ENCODE measurements at regions not wholly inside any gene's neighbourhood (a gene's known extent, or its start where the extent isn't known, plus 50 kb on each side); places are given as distances from the start of the nearest gene placed in this dataset.
"Not testable (repeated sequence)": the region's sequence is repeated elsewhere in the genome, so short reads cannot be mapped to it uniquely, and the experiment has no call there.

DNA sequence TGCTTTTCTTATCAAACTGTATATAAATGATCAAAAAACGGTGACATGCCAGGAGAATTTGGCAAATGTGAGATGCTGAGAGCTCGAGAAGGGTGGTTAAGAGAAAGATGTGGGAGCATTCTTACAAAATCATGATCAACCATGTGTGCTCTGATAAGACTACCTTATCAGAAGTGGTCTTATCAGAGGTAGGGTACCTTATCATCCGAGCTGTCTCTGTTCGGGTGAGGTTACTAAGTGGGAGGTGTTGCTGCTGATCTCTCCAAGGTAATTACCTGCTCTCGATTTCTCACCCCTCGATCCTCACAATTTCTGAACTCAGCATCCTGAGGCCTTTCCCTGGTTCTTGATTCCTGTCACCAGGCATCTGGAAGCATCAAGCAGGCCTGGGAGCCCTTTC lies 813.0 kb upstream of the ID2 start:
- no peak overlapping the region for H3K4me3 ChIP-seq (ENCODE audit: low read depth, low read length)

DNA sequence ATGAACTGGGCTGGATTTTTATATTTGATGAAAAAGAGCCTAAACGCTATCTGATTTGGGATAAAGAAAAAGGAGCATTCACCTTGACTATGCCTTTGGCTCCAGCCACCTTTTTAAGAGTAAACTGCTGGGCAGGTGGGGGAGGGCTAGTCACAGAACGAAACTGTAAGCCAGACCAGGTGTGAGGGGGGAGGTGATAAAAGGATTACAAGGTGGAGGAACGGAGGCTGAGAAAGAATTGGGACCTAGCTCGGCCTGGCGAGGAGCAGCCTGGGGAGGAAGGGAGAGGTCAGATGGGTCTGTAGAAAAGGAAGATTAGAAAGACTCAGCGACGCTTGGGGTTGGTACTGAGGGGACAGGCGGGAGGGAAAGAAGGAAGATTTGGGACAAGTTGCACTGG lies 805.4 kb upstream of the ID2 start:
- DNase-seq (ENCODE audit: low read depth); H3K4me3 ChIP-seq (ENCODE audit: low read depth, low read length): not testable (repeated sequence)

More for the DNA sequence above, 813.0 kb upstream of the ID2 start:
- TF ChIP-seq, protein P1, sequence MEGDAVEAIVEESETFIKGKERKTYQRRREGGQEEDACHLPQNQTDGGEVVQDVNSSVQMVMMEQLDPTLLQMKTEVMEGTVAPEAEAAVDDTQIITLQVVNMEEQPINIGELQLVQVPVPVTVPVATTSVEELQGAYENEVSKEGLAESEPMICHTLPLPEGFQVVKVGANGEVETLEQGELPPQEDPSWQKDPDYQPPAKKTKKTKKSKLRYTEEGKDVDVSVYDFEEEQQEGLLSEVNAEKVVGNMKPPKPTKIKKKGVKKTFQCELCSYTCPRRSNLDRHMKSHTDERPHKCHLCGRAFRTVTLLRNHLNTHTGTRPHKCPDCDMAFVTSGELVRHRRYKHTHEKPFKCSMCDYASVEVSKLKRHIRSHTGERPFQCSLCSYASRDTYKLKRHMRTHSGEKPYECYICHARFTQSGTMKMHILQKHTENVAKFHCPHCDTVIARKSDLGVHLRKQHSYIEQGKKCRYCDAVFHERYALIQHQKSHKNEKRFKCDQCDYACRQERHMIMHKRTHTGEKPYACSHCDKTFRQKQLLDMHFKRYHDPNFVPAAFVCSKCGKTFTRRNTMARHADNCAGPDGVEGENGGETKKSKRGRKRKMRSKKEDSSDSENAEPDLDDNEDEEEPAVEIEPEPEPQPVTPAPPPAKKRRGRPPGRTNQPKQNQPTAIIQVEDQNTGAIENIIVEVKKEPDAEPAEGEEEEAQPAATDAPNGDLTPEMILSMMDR (IDR thresholded peaks at IDR 0.05; ENCODE audit: control insufficient read depth, extremely low read depth, insufficient read depth) = no peak
- DNase-seq (ENCODE audit: low read depth) = no peak

DNA sequence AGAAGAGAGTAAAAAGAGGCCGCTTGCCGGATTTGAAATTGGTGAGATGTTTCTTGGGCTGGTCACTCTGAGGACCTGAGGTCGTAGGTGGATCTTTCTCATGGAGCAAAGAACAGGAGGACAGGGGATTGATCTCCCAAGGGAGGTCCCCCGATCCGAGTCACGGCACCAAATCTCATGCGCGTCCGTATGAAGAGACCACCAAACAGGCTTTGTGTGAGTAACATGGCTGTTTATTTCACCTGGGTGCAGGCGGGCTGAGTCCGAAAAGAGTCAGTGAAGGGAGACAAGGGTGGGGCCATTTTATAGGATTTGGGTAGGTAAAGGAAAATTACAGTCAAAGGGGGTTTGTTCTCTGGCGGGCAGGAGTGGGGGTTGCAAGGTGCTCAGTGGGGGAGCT lies 803.6 kb upstream of the ID2 start:
- not testable (repeated sequence) for DNase-seq (ENCODE audit: low read depth); H3K4me3 ChIP-seq (ENCODE audit: low read depth, low read length)

DNA sequence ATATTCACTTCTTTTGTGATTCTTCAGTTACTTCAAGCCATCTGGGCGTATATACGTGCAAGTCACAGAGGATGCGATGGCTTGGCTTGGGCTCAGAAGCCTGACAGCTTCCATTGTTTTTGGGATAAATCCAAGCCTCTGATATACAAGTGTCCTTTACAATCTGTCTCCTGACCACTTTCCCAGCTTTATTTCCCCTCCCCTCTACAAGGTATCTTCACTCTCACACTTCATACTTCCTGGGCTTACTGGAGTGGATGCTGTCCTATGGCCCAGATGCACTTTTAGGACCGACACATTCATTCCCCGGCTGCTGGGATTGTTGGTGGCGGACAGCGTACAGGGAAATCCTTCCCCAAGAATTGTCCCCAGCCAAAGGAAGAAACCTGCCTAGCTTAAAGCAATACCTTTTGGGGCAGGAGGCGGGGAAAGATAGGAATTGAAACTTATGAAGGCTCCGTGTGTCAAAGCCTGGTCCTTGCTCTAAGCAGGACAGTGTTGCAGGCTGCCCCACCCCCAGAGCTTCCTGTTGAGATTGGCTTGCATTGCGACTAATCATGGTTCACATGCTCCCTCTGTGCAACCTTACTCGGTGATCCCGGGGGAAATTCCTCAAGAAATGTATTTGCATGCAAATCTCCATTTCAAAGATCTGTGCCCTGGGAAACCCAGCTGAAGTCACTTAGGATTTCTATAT lies 802.9 kb upstream of the ID2 start:
- no peak for DNase-seq (ENCODE audit: low read depth)
- no peak overlapping the region for H3K4me3 ChIP-seq (ENCODE audit: low read depth, low read length)
- TF ChIP-seq, protein P1 (IDR thresholded peaks at IDR 0.05; ENCODE audit: control insufficient read depth, extremely low read depth, insufficient read depth) = no peak

DNA sequence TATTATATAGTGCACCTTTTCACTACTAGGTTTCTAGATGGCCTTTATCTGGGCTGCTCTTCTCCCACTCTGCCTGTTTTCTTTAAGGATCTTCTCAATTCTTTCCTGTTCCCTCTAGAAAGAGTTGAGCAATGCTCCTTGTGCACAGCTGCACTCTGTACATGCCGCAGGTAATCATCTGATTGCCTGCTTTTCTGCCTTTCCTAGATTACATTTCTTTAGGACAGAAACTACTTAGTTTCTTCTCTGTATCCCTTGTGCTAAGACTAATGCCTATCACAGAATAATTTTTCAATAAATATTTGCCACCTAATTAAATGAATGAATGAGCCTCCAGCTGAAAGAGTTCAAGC lies 802.4 kb upstream of the ID2 start:
- no peak overlapping the region for H3K4me3 ChIP-seq (ENCODE audit: low read depth, low read length)
- TF ChIP-seq, protein P1 (IDR thresholded peaks at IDR 0.05; ENCODE audit: control insufficient read depth, extremely low read depth, insufficient read depth) = no peak
- DNase-seq (ENCODE audit: low read depth) = no peak

DNA sequence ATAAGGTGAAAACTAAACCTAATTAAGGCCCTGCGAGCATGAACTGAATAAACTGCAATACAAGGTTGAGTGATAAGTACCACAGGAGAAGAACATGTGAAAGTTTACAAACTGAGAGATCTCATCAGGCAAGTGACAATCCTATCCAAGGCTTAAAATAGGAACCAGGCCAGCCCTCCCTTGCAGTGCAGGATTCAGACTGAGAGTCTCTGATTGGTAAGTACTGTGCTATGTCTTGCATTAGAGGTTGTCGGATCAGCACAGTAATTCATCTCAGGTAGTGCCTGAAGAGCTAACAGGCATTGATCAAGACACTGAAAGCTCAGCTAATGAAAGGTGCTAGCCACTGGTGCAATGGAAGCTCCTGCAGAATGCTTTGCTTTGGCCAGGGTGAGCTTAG lies 801.7 kb upstream of the ID2 start:
- TF ChIP-seq, protein P1 (IDR thresholded peaks at IDR 0.05; ENCODE audit: control insufficient read depth, extremely low read depth, insufficient read depth) = no peak
- DNase-seq (ENCODE audit: low read depth) = no peak
- no peak overlapping the region for H3K4me3 ChIP-seq (ENCODE audit: low read depth, low read length)

DNA sequence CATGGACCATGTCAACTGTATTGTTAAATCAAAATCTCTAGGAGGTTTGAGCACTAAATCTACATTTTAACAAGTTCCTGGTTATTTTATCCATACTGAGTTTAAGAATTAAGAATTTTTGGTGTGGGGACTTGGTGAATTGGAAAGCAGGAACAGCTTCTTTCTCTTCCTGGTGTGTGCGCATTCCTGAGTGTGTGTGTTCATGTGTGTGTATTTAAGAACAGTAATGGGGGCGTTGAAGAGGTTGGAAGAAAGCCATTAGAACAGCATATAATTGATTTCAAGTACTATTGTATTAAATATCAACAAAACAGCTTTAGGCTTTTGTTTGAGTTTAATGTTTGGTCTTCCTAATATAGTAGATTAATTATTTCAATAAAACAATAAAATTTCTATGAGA lies 801.3 kb upstream of the ID2 start:
- TF ChIP-seq, protein P1 (IDR thresholded peaks at IDR 0.05; ENCODE audit: control insufficient read depth, extremely low read depth, insufficient read depth) = no peak
- no peak for DNase-seq (ENCODE audit: low read depth)
- H3K4me3 ChIP-seq (ENCODE audit: low read depth, low read length) = no peak overlapping the region

DNA sequence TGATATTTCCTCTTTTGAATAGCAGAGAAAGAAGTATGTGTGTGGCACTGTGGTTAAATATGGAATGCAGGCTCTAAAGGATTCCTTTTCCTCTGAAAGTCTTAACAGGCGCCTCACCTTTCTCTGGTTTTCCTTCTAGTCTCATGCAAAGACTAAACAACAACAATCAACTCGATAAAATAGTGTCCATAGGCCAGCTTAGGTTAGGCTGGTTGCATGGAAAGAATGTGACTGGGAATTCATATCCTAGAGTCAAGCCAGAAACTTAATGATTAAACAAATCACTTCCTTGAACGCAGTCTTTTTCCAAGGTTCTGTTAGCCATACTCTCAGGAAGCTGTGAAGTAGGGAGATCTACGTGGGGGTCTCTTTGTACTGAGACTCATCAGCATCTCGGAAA lies 800.8 kb upstream of the ID2 start:
- TF ChIP-seq, protein P1 (IDR thresholded peaks at IDR 0.05; ENCODE audit: control insufficient read depth, extremely low read depth, insufficient read depth) = no peak
- DNase-seq (ENCODE audit: low read depth) = no peak
- no peak overlapping the region for H3K4me3 ChIP-seq (ENCODE audit: low read depth, low read length)
